ENCODE measurements at regions not wholly inside any gene's neighbourhood (a gene's known extent, or its start where the extent isn't known, plus 50 kb on each side); places are given as distances from the start of the nearest gene placed in this dataset.

GRCh38 chr14:86723254-86723624, 1193.3 kb downstream of the FLRT2 start:
- TF ChIP-seq CTCF (IDR thresholded peaks at IDR 0.05; ENCODE audit: low read depth, low read length) = no peak
- TF ChIP-seq POLR2A (IDR thresholded peaks at IDR 0.05; ENCODE audit: extremely low read depth, insufficient read length) = no peak

All from NB4 (cell line).